Heart left ventricle (tissue), 16 donors: ENCODE measurements at regions not wholly inside any gene's neighbourhood (a gene's known extent, or its start where the extent isn't known, plus 50 kb on each side); places are given as distances from the start of the nearest gene placed in this dataset.

Source experiments
- ATAC-seq, 4 donors: fragments of 200-7000 bp; cut with Tn5 transposase; one replicate each; pipeline ENCODE4 v1.9.1; 2020 to 2022; ENCODE audit warnings: moderate library complexity in 4 of 4, mild to moderate bottlenecking in 3 of 4, moderate number of reproducible peaks in 1 of 4
- DNase-seq, 5 donors: peaks; one replicate each; pipeline ENCODE4 v3.0.0-alpha.2; 2020
- H3K27ac ChIP-seq, 12 donors: fragments of 200-600 bp; sonication (generic) in 4 of 12; one replicate each; pipeline versions ENCODE4 v1.5.0 to v1.8.0; 2016 to 2022; ENCODE audit warnings: mild to moderate bottlenecking in 2 of 12
- H3K27me3 ChIP-seq, 9 donors: fragments of 200-600 bp; sonication (generic) in 2 of 9; one replicate each; pipeline versions ENCODE4 v1.5.1 to v1.8.0; 2016 to 2022; ENCODE audit warnings: mild to moderate bottlenecking in 3 of 9
- H3K36me3 ChIP-seq, 9 donors: fragments of 200-600 bp; sonication (generic) in 2 of 9; one replicate each; pipeline versions ENCODE4 v1.5.0 to v1.8.0; 2018 to 2022; ENCODE audit warnings: mild to moderate bottlenecking in 2 of 9
- H3K4me1 ChIP-seq, 12 donors: fragments of 200-600 bp; sonication (generic) in 4 of 12; one replicate each; pipeline versions ENCODE4 v1.5.0 to v1.8.0; 2016 to 2022; ENCODE audit warnings: mild to moderate bottlenecking in 3 of 12
- H3K4me3 ChIP-seq, 12 donors: fragments of 200-600 bp; sonication (generic) in 4 of 12; one replicate each; pipeline versions ENCODE4 v1.5.0 to v1.8.0; 2017 to 2022; ENCODE audit warnings: mild to moderate bottlenecking in 9 of 12, moderate library complexity in 4 of 12
- H3K9me3 ChIP-seq, 12 donors: fragments of 200-600 bp; sonication (generic) in 4 of 12; one replicate each; pipeline versions ENCODE4 v1.5.0 to v1.8.0; 2016 to 2022; ENCODE audit warnings: mild to moderate bottlenecking in 1 of 12
- CTCF ChIP-seq, 12 donors: fragments of 200-600 bp; sonication (generic) in 4 of 12; IDR thresholded peaks; one replicate each; pipeline versions ENCODE4 v1.5.0 to v1.8.0; 2018 to 2022; ENCODE audit warnings: antibody characterized with exemption in 12 of 12, mild to moderate bottlenecking in 5 of 12
- POLR2A ChIP-seq, 2 donors: fragments of 450-650 bp; IDR thresholded peaks; one replicate each; pipeline ENCODE4 v1.6.1; 2017; ENCODE audit warnings: antibody characterized with exemption in 2 of 2, mild to moderate bottlenecking in 2 of 2, moderate library complexity in 2 of 2
- WGBS, 4 donors: extraction: QIAGEN DNeasy Blood & Tissue Kit in 2 of 4; methylation state at CpG; one replicate each; pipeline versions ENCODE4 v1.1.5 to v1.1.7; 2013 to 2018; 5-methylcytosine and 5-hydroxymethylcytosine counted together
- intact Hi-C, 10 donors: fragments of 100-400 bp; cut with DNase I; formaldehyde crosslinking; loops; one replicate each; pipeline versions ENCODE4 v1.11.1 to v1.14.2; 2022
- donor health status: ischemic (EF 13 %, LVEDD 7.1; RV severe dilation, severe dysfunction).
- donor health status: healthy with polysubstance abuse.
- donor health status: DM: no; HTN: yes; CAD: no.
- donor health status: DM: no; HTN: no; CAD: no.
- donor health status: ischemic (EF 25% LVEDD 6.9; RV normal size, moderate dysfunction).
- donor health status: ischemic (EF 25% LVEDD 5.7; RV mildly dilated, moderate dysfunction).
- donor health status: healthy.
- donor health status: DM: yes; HTN: yes; CAD: no.
- donor health status: ischemic (EF 35%, LVEDD 5.7; RV mildly dilated, moderate dysfunction).
- donor health status: nonischemic (EF 11% LVEDD 7.7; RV severe dilation, severe dysfunction).
- donor health status: DM: yes; HTN: yes; CAD: no.
- donor health status: PGD.
- donor health status: ischemic (EF 29% LVEDD 5.4; RV normal size, mild dysfunction).
- donor health status: nonischemic (EF 23%, LVEDD 6.1; RV moderate dilation, normal function).

DNA sequence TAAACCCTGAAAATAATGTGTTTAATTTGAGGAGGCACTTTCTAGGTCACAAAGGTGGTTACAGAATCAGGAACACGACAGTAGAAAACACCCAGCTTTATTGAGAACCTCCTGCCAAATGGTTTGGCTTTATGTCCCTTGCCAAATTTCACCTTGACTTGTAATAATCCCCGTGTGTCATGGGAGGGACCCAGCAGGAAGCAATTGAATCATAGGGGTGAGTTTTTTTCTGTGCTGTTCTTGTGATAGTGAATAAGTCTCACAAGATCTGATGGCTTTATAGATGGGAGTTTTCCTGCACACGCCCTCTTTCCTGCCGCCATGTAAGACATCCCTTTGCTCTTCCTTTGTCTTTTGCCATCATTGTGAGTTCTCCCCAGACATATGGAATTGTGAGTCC lies 193.8 kb upstream of the KLF6 start:
- H3K36me3 ChIP-seq: no peaks in the 10 kb centered on the region
- DNase-seq: no peak
- peaks cover 0 to 15% (median 4%) of the 10 kb centered on the region in 12 donors for H3K9me3 ChIP-seq
- no peaks in the 10 kb centered on the region for H3K27me3 ChIP-seq
- WGBS, 4 donors: 61 to 72% (median 66%) methylated on average over 4 of the region's 4 CpGs
- TF ChIP-seq CTCF (IDR thresholded peaks at IDR 0.05): no peak
- TF ChIP-seq POLR2A (IDR thresholded peaks at IDR 0.05): no peak
- ATAC-seq: peak in 1 of 4 donors; percentile 31
- H3K4me3 ChIP-seq: no peak overlapping the region
- H3K27ac ChIP-seq: no peak overlapping the region
- intact Hi-C loops: no loop called here
- H3K4me1 ChIP-seq: peaks cover 0 to 52% (median 0%) of the 10 kb centered on the region in 12 donors

- H3K4me3 ChIP-seq: no peak overlapping the region
- DNase-seq (no peak), ATAC-seq (no peak)
- H3K4me1 ChIP-seq: peaks cover 0 to 56% (median 0%) of the 10 kb centered on the region in 12 donors
- no peak overlapping the region for H3K27ac ChIP-seq
- no peaks in the 10 kb centered on the region for H3K36me3 ChIP-seq
- peaks cover 0 to 12% (median 3%) of the 10 kb centered on the region in 12 donors for H3K9me3 ChIP-seq
- TF ChIP-seq CTCF (IDR thresholded peaks at IDR 0.05): no peak
- TF ChIP-seq POLR2A (IDR thresholded peaks at IDR 0.05): no peak
- H3K27me3 ChIP-seq: no peaks in the 10 kb centered on the region
- WGBS, 4 donors: 97 to 100% (median 100%) methylated on average over 1 of the region's 1 CpG
- intact Hi-C loops: no loop called here
These were observed 193.2 kb upstream of the KLF6 start for GRCh38 chr10:3978174-3978573.

GRCh38 chr10:3977761-3978160 lies 192.8 kb upstream of the KLF6 start:
- peaks cover 0 to 57% (median 0%) of the 10 kb centered on the region in 12 donors for H3K4me1 ChIP-seq
- no peak overlapping the region for H3K4me3 ChIP-seq
- no peaks in the 10 kb centered on the region for H3K36me3 ChIP-seq
- peaks cover 0 to 7% (median under 1%) of the 10 kb centered on the region in 12 donors for H3K9me3 ChIP-seq
- H3K27me3 ChIP-seq: no peaks in the 10 kb centered on the region
- intact Hi-C loops: no loop called here
- no peak for ATAC-seq
- 86 to 90% (median 88%) methylated on average over 6 of the region's 6 CpGs for WGBS, 4 donors
- no peak for TF ChIP-seq POLR2A (IDR thresholded peaks at IDR 0.05)
- TF ChIP-seq CTCF (IDR thresholded peaks at IDR 0.05): no peak
- no peak for DNase-seq
- no peak overlapping the region for H3K27ac ChIP-seq

DNA sequence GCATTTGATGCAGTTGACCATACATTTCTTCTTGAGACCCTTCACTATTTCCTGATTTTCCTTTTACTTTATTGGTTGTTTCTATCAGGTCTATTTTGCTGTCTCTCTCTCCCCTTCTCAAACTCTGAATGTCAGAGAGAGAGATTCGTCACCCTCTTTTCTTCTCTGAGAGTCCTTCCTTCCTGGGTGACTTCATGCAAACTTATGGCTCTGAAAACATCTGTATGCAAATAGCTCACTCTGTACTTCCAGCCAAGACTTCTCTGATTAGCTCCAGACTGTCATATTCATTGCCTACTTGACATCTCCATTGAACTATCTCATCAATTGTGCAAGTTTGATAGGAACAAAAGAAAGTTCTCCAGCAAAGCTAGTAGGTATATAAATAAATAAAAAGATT lies 191.7 kb upstream of the KLF6 start:
- WGBS, 4 donors: 82 to 92% (median 88%) methylated on average over 1 of the region's 1 CpG
- no peak for TF ChIP-seq CTCF (IDR thresholded peaks at IDR 0.05)
- TF ChIP-seq POLR2A (IDR thresholded peaks at IDR 0.05): no peak
- H3K4me3 ChIP-seq: no peak overlapping the region
- intact Hi-C loops: no loop called here
- ATAC-seq (no peak), DNase-seq (no peak)
- H3K4me1 ChIP-seq: peaks cover 0 to 58% (median 0%) of the 10 kb centered on the region in 12 donors
- no peaks in the 10 kb centered on the region for H3K27me3 ChIP-seq
- peaks cover 0 to 7% (median 0%) of the 10 kb centered on the region in 12 donors for H3K9me3 ChIP-seq
- no peaks in the 10 kb centered on the region for H3K36me3 ChIP-seq
- H3K27ac ChIP-seq: no peak overlapping the region
